ENCODE measurements at regions not wholly inside any gene's neighbourhood (a gene's known extent, or its start where the extent isn't known, plus 50 kb on each side); places are given as distances from the start of the nearest gene placed in this dataset.
"Not testable (repeated sequence)": the region's sequence is repeated elsewhere in the genome, so short reads cannot be mapped to it uniquely, and the experiment has no call there.

DNA sequence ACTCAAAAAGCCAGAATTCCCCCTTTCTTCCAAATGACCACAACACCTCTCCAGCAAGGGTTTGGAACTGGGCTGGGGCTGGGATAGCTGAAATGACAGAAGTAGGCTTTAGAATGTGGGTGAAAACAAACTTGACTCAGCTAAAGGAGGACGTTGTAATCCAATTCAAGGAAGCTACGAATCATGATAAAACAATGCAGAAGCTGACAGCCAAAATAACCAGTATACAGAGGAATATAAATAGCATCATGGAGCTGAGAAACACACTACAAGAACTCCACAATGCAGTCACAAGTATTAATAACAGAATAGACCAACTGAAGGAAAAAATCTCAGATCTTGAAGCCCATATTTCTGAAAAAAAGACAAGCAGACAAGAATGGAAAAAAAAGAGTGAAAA lies 95.8 kb upstream of the TET2 start:
- DNase-seq: peak in 1 of 3 donors; percentile 24

DNA sequence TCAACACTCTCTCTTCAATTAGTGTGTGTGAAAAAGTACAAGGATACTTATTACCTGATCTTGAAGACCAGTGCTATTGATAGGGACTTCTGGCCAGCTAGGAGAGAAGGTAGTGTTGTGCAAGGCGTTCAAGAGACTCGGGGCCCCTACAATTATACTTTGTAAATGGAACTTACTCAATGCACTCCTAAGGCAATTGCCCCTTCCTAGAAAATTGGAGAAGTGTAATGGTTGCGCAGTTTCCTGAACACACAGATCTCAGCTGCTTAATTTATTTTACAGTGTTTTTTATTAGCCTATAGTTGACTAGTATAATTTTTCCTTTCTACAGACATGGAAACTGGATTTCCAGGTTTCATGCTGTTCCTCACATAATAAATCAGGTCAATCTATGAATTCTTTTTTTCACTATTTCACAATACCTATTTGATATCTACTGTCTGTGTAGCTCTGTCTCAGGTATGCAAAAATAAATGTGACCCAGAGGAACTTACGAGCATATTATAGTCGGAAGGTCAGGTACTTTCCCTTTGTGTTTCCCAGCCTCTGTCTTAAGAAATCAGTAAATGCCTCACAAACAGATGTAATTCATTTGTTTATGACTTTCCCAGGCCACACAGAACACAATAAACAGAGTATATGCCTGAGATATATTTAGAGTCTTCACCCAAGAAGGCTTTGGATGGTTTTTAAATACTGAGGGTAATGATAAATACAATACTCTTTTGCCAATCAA lies 89.1 kb upstream of the TET2 start:
- DNase-seq: no peak

GRCh38 chr4:105058177-105058812 lies 88.4 kb upstream of the TET2 start:
- DNase-seq: no peak

DNA sequence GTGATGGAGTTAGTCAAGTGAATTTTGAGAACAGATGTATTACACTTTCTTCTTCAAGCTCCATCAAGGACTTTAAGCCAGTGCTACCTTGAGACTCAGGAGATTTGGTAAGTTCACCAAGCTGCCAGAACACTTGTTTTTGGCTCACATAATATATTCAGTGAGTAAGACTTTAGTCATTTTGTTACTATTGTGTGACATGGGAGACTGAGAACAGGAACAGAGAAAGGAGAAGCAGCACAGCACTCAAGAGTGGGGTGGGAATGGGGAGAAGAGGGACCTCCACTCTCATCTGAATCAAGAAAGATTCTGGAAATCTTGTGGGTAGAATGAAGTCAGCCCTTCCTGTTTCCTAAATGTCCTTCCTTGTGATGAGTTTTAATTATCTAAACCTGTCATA lies 87.3 kb upstream of the TET2 start:
- DNase-seq: no peak

DNA sequence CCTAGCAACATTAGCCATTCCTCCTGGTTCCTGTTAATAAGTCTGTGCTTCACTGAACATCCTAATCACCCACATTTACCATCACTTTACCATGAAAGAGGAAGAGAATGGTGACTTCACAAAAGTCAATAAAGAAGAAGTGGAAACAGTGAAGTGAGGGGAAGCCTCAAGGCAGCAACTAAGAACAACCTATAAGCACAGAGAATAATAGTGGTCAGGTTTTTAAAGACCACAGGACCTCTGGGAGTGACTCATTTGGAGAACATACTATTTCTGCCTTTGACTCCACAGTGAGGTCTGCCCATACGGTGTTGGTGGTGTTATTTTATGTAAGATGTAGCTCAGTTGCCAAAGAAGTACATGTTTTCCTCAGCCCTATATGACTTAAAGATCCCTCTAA lies 86.0 kb upstream of the TET2 start:
- DNase-seq: peak in 2 of 3 donors; percentile 1 to 9

- DNase-seq: peak; percentile 2 to 41 (median 15)
Observed at GRCh38 chr4:105061136-105061696, 85.5 kb upstream of the TET2 start.

DNA sequence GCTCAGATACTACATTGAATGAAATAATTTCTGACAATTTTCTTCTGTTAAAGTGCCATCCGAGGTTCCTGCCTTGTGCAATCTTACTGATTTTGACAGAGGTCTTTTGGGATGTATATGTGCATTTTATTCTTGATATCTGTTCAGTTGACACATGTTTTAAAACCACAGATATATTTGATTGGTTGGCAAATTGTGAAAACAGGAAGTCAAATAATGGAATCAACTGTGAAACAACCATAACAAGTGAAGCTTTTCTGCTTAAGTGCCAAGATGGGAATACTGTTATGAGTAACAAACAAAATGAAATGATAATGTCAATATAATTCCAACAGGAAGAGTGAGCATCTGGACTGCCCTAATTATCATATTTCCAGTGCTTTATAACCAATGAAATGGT lies 84.9 kb upstream of the TET2 start:
- DNase-seq: peak in 1 of 3 donors; percentile 5

- no peak for DNase-seq
Observed at GRCh38 chr4:105066401-105066800, 80.3 kb upstream of the TET2 start.

DNA sequence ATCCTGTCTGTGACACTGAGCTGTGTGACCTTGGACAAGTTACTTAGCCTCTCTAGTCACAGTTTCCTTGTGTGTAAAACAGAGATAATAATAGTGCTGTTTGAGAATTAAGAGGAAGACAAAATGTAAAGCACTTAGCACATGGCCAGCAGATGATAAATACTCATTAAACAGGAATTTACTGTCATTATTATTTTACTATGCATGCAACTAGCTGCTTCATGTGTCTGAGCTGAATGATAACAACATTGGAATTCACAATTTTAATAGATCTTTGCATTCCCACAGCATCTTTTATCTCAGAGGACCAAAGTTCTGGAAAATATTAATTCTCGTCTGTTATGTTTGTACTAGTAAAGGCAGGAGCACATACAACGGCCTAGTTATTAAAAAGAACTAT lies 79.2 kb upstream of the TET2 start:
- no peak for DNase-seq

DNA sequence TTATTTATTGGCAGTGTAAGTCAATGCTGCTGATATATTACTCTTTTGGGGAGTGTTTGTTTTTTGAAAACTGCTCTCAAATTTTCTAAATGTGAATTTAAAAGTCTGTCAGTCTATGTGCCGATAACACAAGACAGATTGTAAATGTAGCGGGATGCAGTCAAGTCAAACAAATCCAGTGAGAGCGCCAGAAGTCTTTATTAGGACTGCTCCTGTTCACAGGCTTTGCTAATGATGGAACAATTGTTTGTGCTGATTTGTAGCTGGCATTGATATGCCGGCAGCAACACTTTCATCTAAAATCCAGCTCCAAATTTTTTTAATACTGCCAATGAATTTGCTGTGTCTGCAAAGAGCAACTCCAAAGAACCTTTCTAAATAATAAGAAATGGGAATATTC lies 78.7 kb upstream of the TET2 start:
- no peak for DNase-seq

DNA sequence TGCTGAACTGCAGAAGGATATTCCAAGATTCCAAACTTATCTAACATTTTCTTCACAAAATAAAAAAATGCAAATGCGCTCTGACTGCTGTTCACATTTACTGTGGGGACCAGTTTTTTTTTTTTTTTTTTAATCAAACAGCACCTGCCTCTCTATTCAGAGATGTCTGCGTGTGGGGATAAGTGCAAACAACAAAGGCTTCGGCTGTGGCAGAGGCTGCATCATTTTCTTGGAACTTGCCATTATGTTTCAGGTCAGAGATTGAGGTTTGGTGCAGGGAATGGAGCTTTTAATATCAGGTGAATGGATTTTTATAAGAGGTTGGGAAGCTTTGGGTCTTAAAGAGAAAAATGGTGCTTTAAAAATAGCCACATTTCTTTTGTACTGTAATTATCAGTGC lies 78.2 kb upstream of the TET2 start:
- no peak for DNase-seq

DNA sequence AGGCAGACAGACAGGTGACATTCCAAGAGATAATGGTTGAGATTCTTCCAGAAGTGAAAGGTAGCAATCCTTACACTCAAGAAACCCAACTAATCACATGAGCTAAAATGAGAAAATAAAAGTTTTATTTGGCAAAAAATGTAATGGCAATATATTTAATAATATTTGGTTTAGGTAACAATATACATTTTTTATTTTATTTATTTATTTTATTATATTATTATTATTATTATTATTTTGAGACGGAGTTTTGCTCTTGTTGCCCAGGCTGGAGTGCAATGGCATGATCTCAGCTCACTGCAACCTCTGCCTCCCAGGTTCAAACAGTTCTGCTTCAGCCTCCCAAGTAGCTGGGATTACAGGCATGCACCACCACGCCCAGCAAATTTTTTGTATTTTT lies 74.6 kb upstream of the TET2 start:
- DNase-seq: not testable (repeated sequence)

- DNase-seq: no peak
Observed at GRCh38 chr4:105074097-105074496, 72.6 kb upstream of the TET2 start.

DNA sequence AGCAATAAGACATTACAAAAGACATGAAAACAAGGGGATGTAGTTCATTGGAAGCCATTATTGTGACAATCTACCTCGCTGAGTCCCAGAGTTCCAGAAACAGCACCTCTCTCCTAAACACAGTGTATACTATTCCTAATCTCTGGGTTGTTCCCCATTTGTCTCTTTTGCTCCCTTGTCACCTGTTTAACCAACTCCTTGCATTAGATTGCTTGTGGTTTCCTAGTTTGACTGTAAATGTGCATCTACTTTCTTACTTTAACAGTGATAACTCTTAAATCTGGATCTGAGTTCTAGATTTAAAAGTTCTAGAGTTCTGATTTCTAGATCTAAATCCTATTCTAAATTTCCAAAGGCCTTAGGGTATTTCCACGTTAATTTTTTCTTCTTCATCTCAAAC lies 71.6 kb upstream of the TET2 start:
- no peak for DNase-seq

GRCh38 chr4:105088110-105088879 lies 58.4 kb upstream of the TET2 start:
- peak; percentile 43 to 84 (median 62) for DNase-seq

GRCh38 chr4:105092356-105092755 lies 54.3 kb upstream of the TET2 start:
- peak; percentile 3 to 83 (median 25) for DNase-seq

DNA sequence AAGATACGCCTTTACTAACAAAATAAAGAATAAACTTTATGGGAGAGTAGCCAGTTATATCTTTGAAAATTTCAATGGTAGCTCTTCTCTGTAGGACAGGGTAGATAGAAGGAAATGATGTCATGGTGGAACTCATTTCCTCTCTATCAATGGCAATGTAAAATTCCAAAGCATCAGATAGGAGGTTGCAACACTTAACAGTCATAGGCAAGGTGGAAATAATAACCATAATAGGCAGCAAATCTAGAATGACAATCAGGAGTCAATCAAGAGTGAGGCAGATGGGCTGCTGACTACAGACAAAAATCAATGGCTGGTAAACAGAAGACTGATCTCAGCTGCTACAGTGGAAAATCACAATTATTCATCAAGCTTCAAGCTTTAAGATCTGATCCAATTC lies 53.9 kb upstream of the TET2 start:
- DNase-seq: peak in 1 of 3 donors; percentile 18

GRCh38 chr4:105093975-105094374 lies 52.7 kb upstream of the TET2 start:
- no peak for DNase-seq

All from muscle of back (tissue), 3 donors.